GM12891 (cell line): ENCODE measurements at regions not wholly inside any gene's neighbourhood (a gene's known extent, or its start where the extent isn't known, plus 50 kb on each side); places are given as distances from the start of the nearest gene placed in this dataset.

Experiments used
- POLR2A ChIP-seq: IDR thresholded peaks from 2 replicates; pipeline ENCODE4 v1.6.1; 2011; ENCODE audit warnings: low read depth, low read length, control low read depth
- POLR2AphosphoS5 ChIP-seq: IDR thresholded peaks from 2 replicates; pipeline ENCODE4 v1.6.1; 2011; ENCODE audit warnings: low read depth, low read length, control low read depth

GRCh38 chr16:17718495-17718894 lies 247.7 kb upstream of the XYLT1 start:
- TF ChIP-seq POLR2AphosphoS5 (no peak), POLR2A (no peak)
